ENCODE measurements at regions not wholly inside any gene's neighbourhood (a gene's known extent, or its start where the extent isn't known, plus 50 kb on each side); places are given as distances from the start of the nearest gene placed in this dataset.

- TF ChIP-seq, protein P1, sequence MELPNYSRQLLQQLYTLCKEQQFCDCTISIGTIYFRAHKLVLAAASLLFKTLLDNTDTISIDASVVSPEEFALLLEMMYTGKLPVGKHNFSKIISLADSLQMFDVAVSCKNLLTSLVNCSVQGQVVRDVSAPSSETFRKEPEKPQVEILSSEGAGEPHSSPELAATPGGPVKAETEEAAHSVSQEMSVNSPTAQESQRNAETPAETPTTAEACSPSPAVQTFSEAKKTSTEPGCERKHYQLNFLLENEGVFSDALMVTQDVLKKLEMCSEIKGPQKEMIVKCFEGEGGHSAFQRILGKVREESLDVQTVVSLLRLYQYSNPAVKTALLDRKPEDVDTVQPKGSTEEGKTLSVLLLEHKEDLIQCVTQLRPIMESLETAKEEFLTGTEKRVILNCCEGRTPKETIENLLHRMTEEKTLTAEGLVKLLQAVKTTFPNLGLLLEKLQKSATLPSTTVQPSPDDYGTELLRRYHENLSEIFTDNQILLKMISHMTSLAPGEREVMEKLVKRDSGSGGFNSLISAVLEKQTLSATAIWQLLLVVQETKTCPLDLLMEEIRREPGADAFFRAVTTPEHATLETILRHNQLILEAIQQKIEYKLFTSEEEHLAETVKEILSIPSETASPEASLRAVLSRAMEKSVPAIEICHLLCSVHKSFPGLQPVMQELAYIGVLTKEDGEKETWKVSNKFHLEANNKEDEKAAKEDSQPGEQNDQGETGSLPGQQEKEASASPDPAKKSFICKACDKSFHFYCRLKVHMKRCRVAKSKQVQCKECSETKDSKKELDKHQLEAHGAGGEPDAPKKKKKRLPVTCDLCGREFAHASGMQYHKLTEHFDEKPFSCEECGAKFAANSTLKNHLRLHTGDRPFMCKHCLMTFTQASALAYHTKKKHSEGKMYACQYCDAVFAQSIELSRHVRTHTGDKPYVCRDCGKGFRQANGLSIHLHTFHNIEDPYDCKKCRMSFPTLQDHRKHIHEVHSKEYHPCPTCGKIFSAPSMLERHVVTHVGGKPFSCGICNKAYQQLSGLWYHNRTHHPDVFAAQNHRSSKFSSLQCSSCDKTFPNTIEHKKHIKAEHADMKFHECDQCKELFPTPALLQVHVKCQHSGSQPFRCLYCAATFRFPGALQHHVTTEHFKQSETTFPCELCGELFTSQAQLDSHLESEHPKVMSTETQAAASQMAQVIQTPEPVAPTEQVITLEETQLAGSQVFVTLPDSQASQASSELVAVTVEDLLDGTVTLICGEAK (IDR thresholded peaks at IDR 0.05; ENCODE audit: borderline replicate concordance), result no peak
- TF ChIP-seq HDGF (IDR thresholded peaks at IDR 0.05), result no peak
- TF ChIP-seq ZNF622 (IDR thresholded peaks at IDR 0.05), result no peak
- no peak for TF ChIP-seq HDAC6 (IDR thresholded peaks at IDR 0.05; ENCODE audit: unreplicated experiment)
Observed at GRCh38 chr3:110894574-110894973, 177.0 kb upstream of the NECTIN3 start (continued).

GRCh38 chr3:110895054-110895453 is 176.6 kb upstream of the NECTIN3 start:
- no peaks in the 10 kb centered on the region for H3K79me2 ChIP-seq (ENCODE audit: control insufficient read depth, insufficient read depth, low read length)
- H3K36me3 ChIP-seq (ENCODE audit: control insufficient read depth in 2 of 2, insufficient read depth in 2 of 2, low read length in 1 of 2), result no peaks in the 10 kb centered on the region
- H3K9ac ChIP-seq (ENCODE audit: control insufficient read depth, insufficient read depth, low read length), result no peak overlapping the region
- H3K4me2 ChIP-seq (ENCODE audit: control insufficient read depth, insufficient read depth), result no peak overlapping the region
- no peaks in the 10 kb centered on the region for H3K9me3 ChIP-seq (replicated peaks; ENCODE audit: control insufficient read depth, insufficient read depth, low read length)
- no peaks in the 10 kb centered on the region for H4K20me1 ChIP-seq (ENCODE audit: control insufficient read depth, insufficient read depth)
- DNase-seq (ENCODE audit: low read depth, low spot score) (no peak), FAIRE-seq (no peak), ATAC-seq (no peak)
- in situ Hi-C loops (cut with MboI) (no loop called here), intact Hi-C loops (cut with micrococcal nuclease; ENCODE audit: unreplicated experiment) (no loop called here)
- H2AFZ ChIP-seq (ENCODE audit: control insufficient read depth, low read depth, low read length), result no peak overlapping the region
- no peak for TF ChIP-seq GABPA (IDR thresholded peaks at IDR 0.05; ENCODE audit: low read depth)
- no peak for TF ChIP-seq SUZ12 (IDR thresholded peaks at IDR 0.05; ENCODE audit: unreplicated experiment)
- TF ChIP-seq RCOR1 (conservative IDR thresholded peaks at IDR 0.05; ENCODE audit: low read depth, low read length), result no peak
- TF ChIP-seq GATAD2B (conservative IDR thresholded peaks at IDR 0.05; ENCODE audit: low read depth), result no peak
- no peak for TF ChIP-seq YY1 (IDR thresholded peaks at IDR 0.05; ENCODE audit: low read depth, low read length)
- TF ChIP-seq, protein P2, sequence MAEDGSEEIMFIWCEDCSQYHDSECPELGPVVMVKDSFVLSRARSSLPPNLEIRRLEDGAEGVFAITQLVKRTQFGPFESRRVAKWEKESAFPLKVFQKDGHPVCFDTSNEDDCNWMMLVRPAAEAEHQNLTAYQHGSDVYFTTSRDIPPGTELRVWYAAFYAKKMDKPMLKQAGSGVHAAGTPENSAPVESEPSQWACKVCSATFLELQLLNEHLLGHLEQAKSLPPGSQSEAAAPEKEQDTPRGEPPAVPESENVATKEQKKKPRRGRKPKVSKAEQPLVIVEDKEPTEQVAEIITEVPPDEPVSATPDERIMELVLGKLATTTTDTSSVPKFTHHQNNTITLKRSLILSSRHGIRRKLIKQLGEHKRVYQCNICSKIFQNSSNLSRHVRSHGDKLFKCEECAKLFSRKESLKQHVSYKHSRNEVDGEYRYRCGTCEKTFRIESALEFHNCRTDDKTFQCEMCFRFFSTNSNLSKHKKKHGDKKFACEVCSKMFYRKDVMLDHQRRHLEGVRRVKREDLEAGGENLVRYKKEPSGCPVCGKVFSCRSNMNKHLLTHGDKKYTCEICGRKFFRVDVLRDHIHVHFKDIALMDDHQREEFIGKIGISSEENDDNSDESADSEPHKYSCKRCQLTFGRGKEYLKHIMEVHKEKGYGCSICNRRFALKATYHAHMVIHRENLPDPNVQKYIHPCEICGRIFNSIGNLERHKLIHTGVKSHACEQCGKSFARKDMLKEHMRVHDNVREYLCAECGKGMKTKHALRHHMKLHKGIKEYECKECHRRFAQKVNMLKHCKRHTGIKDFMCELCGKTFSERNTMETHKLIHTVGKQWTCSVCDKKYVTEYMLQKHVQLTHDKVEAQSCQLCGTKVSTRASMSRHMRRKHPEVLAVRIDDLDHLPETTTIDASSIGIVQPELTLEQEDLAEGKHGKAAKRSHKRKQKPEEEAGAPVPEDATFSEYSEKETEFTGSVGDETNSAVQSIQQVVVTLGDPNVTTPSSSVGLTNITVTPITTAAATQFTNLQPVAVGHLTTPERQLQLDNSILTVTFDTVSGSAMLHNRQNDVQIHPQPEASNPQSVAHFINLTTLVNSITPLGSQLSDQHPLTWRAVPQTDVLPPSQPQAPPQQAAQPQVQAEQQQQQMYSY (CRISPR knock-in tag; IDR thresholded peaks at IDR 0.05), result no peak
- TF ChIP-seq TBL1XR1 (IDR thresholded peaks at IDR 0.05; ENCODE audit: low read depth, low read length), result no peak
- TF ChIP-seq WRNIP1 (IDR thresholded peaks at IDR 0.05; ENCODE audit: borderline replicate concordance, low read depth, low read length), result no peak
- no peak for TF ChIP-seq MTA3 (IDR thresholded peaks at IDR 0.05; ENCODE audit: borderline replicate concordance, low read length)
- TF ChIP-seq SP1 (IDR thresholded peaks at IDR 0.05; ENCODE audit: low read depth, low read length), result no peak
- no peak for TF ChIP-seq IKZF1 (conservative IDR thresholded peaks at IDR 0.05)
- no peak for TF ChIP-seq CHD4 (IDR thresholded peaks at IDR 0.05)
- no peak overlapping the region for H3K27ac ChIP-seq (ENCODE audit: control insufficient read depth, insufficient read depth)
- POLR2A ChIA-PET, result no interaction called here
- CTCF ChIA-PET, result interaction anchor here (1.0 to 1.3 kb wide), 2 partner anchors 14 to 28 kb away, joined by 3 read pairs; no protein-coding TSS in a partner anchor
- H3K27me3 ChIP-seq (replicated peaks in 1 of 2; ENCODE audit: control insufficient read depth in 2 of 2, insufficient read depth in 2 of 2, low read length in 1 of 2), result no peaks in the 10 kb centered on the region
- H3K4me3 ChIP-seq, result no peak overlapping the region
- RAD21 ChIA-PET (ENCODE audit: unreplicated experiment), result no interaction called here
- no peaks in the 10 kb centered on the region for H3K4me1 ChIP-seq (ENCODE audit: control insufficient read depth, insufficient read depth, low read length)
- SMC1A ChIA-PET (ENCODE audit: uncharacterized antibody, unreplicated experiment), result no interaction called here
- BruUV-seq (replicated peaks), result no TSS peak
- WGBS (ENCODE audit: insufficient coverage, insufficient replicate concordance, low lambda C conversion rate, missing lambda C conversion rate), result 0% methylated on average over 1 of the region's 1 CpG

Measured in GM12878 (cell line).